Thoracic aorta (tissue), 2 donors: ENCODE measurements at regions not wholly inside any gene's neighbourhood (a gene's known extent, or its start where the extent isn't known, plus 50 kb on each side); places are given as distances from the start of the nearest gene placed in this dataset.

Experiments
- ATAC-seq: fragments of 150-250 bp; one replicate; pipeline ENCODE4 v1.8.0; 2017; ENCODE audit warnings: low read depth; ENCODE audit not compliant: insufficient number of reproducible peaks, low FRiP score
- DNase-seq: peaks from one replicate; pipeline ENCODE4 v3.0.0-alpha.2; 2020; ENCODE audit warnings: low spot score
- H3K27ac ChIP-seq, 2 donors: fragments of 200-600 bp; sonication (generic); 1 replicate in 1 of 2; 2 replicates in 1 of 2; pipeline ENCODE4 v1.5.1; 2016; ENCODE audit warnings: mild to moderate bottlenecking in 2 of 2, moderate library complexity in 2 of 2
- H3K27me3 ChIP-seq: fragments of 200-600 bp; sonication (generic); replicated peaks from 2 replicates; pipeline ENCODE4 v1.6.0; 2016; ENCODE audit warnings: mild to moderate bottlenecking; ENCODE audit not compliant: insufficient read depth
- H3K36me3 ChIP-seq: fragments of 200-600 bp; sonication (generic); one replicate; pipeline ENCODE4 v1.5.1; 2016
- H3K4me1 ChIP-seq, 2 donors: fragments of 200-600 bp; sonication (generic); 1 replicate in 1 of 2; 2 replicates in 1 of 2; pipeline versions ENCODE4 v1.5.1 to v1.6.0; 2016; ENCODE audit warnings: low read depth in 2 of 2, mild to moderate bottlenecking in 1 of 2; ENCODE audit not compliant: control insufficient read depth in 1 of 2
- H3K4me3 ChIP-seq: fragments of 200-600 bp; sonication (generic); 2 replicates; pipeline ENCODE4 v1.5.1; 2016; ENCODE audit warnings: mild to moderate bottlenecking
- H3K9me3 ChIP-seq: fragments of 200-600 bp; sonication (generic); 2 replicates; pipeline ENCODE4 v1.5.1; 2016
- TF ChIP-seq, protein P1 (sequence below): fragments of 200-600 bp; sonication (generic); IDR thresholded peaks from one replicate; pipeline ENCODE4 v1.5.1; 2019; ENCODE audit warnings: antibody characterized with exemption

DNA sequence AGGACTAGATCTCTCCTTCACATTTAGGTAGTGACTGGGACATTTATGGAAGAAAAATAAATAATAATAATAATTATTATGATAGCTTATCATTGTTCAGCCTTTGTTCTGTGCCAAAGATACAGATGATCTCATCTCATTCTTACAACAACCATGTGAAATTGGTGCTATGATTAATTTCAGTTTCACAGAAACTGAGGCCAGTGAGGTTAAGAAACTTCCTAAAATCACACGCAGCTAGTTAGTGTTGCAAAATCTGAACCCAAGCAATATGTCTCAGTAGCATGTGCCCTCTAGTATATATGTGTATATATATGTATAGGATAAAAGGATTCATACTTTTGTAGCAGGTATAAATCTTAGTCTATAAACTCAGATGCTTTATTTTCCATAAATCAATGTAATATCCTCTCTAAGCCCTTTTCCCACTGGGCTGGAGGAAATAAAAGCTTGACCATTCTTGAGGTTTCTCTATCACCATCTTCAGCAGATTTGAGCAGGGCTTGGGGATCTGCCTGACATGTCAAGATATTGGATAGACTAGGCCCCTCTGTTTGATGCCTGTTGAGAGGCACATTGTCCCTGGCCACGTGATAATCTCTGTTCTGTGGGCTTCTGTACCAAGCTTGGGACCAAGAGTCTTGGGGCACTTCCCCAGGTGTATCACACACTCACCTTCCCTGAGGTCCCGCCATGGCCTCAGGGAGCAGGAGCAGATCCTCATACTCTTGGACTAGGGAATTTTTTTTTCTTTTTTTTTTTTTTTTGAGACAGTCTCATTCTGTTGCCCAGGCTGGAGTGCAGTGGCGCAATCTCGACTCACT is 172.6 kb upstream of the NRP1 start:
- ATAC-seq = no peak
- TF ChIP-seq, protein P1, sequence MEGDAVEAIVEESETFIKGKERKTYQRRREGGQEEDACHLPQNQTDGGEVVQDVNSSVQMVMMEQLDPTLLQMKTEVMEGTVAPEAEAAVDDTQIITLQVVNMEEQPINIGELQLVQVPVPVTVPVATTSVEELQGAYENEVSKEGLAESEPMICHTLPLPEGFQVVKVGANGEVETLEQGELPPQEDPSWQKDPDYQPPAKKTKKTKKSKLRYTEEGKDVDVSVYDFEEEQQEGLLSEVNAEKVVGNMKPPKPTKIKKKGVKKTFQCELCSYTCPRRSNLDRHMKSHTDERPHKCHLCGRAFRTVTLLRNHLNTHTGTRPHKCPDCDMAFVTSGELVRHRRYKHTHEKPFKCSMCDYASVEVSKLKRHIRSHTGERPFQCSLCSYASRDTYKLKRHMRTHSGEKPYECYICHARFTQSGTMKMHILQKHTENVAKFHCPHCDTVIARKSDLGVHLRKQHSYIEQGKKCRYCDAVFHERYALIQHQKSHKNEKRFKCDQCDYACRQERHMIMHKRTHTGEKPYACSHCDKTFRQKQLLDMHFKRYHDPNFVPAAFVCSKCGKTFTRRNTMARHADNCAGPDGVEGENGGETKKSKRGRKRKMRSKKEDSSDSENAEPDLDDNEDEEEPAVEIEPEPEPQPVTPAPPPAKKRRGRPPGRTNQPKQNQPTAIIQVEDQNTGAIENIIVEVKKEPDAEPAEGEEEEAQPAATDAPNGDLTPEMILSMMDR = no peak
- H3K4me1 ChIP-seq = peaks cover 23 to 45% of the 10 kb centered on the region in 2 donors
- H3K4me3 ChIP-seq = no peak overlapping the region
- H3K27ac ChIP-seq = peak overlapping the region; percentile 60 to 64
- no peaks in the 10 kb centered on the region for H3K9me3 ChIP-seq
- H3K36me3 ChIP-seq = no peaks in the 10 kb centered on the region
- no peaks in the 10 kb centered on the region for H3K27me3 ChIP-seq
- DNase-seq = no peak

GRCh38 chr10:33506391-33506790 is 171.9 kb upstream of the NRP1 start:
- DNase-seq (no peak), ATAC-seq (no peak)
- Histone ChIP-seq H3K27ac (no peak overlapping the region), H3K4me3 (no peak overlapping the region), H3K27me3 (no peaks in the 10 kb centered on the region), H3K36me3 (no peaks in the 10 kb centered on the region), H3K9me3 (no peaks in the 10 kb centered on the region), H3K4me1 (peaks cover 23 to 45% of the 10 kb centered on the region in 2 donors)
- TF ChIP-seq, protein P1 = no peak

GRCh38 chr10:33501161-33501560 is 166.7 kb upstream of the NRP1 start:
- TF ChIP-seq, protein P1 = no peak
- Histone ChIP-seq H3K4me3 (no peak overlapping the region), H3K27me3 (no peaks in the 10 kb centered on the region), H3K9me3 (no peaks in the 10 kb centered on the region), H3K27ac (no peak overlapping the region), H3K4me1 (peaks cover 0 to 3% of the 10 kb centered on the region in 2 donors), H3K36me3 (no peaks in the 10 kb centered on the region)
- DNase-seq (no peak), ATAC-seq (no peak)

DNA sequence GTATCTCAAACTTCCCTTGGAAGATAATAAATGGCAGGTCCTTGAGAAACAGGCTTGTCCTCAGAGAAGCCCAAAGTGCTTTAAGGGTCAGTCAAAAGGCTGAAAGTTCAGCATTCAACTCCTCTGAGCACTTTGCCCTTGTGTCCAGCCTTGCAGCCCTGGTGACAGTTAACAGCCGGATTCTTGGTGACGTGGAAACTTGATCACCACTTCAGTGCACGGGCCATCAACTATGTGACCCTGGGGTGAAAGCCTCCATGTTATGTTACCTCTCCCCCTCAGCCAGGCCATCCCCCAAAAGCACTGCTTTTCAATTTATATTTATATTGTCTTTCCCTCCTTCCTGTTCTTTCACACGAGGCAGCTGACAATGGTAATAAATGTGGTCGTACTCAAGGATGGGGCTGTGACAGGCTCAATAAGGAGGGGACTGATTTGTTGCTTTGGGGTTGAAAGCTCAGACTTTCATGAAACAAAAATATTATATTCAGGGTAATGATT is 164.0 kb upstream of the NRP1 start:
- TF ChIP-seq, protein P1 = no peak
- Histone ChIP-seq H3K4me1 (peaks cover 7 to 17% of the 10 kb centered on the region in 2 donors), H3K27ac (no peak overlapping the region), H3K9me3 (no peaks in the 10 kb centered on the region), H3K4me3 (no peak overlapping the region), H3K27me3 (no peaks in the 10 kb centered on the region), H3K36me3 (no peaks in the 10 kb centered on the region)
- DNase-seq (no peak), ATAC-seq (no peak)

GRCh38 chr10:33497338-33497737 is 162.9 kb upstream of the NRP1 start:
- no peaks in the 10 kb centered on the region for H3K9me3 ChIP-seq
- DNase-seq (no peak), ATAC-seq (no peak)
- no peaks in the 10 kb centered on the region for H3K27me3 ChIP-seq
- TF ChIP-seq, protein P1 = no peak
- peaks cover 7 to 28% of the 10 kb centered on the region in 2 donors for H3K4me1 ChIP-seq
- no peaks in the 10 kb centered on the region for H3K36me3 ChIP-seq
- H3K4me3 ChIP-seq = no peak overlapping the region
- no peak overlapping the region for H3K27ac ChIP-seq
